HG02798 (cell line): ENCODE measurements at regions not wholly inside any gene's neighbourhood (a gene's known extent, or its start where the extent isn't known, plus 50 kb on each side); places are given as distances from the start of the nearest gene placed in this dataset.
"Not testable (repeated sequence)": the region's sequence is repeated elsewhere in the genome, so short reads cannot be mapped to it uniquely, and the experiment has no call there.

Source experiments
- ATAC-seq: cut with Tn5 transposase; IDR thresholded peaks from one replicate; pipeline ENCODE4 v1.9.1; 2021; ENCODE audit warnings: mild to moderate bottlenecking; ENCODE audit not compliant: unreplicated experiment, poor library complexity

GRCh38 chr12:47610686-47611252, 95.1 kb downstream of the RPAP3 start:
- no peak for ATAC-seq

GRCh38 chr12:47609806-47610205, 96.0 kb downstream of the RPAP3 start:
- no peak for ATAC-seq

GRCh38 chr12:47608671-47609070, 97.2 kb downstream of the RPAP3 start:
- not testable (repeated sequence) for ATAC-seq

- ATAC-seq = no peak
Observed at GRCh38 chr12:47604221-47604873, 101.5 kb downstream of the RPAP3 start.

GRCh38 chr12:47602949-47603558, 102.8 kb downstream of the RPAP3 start:
- no peak for ATAC-seq

- no peak for ATAC-seq
Observed at GRCh38 chr12:47602325-47602724, 103.5 kb downstream of the RPAP3 start.

GRCh38 chr12:47601071-47601470, 104.8 kb downstream of the RPAP3 start:
- no peak for ATAC-seq

GRCh38 chr12:47591795-47592194, 114.0 kb downstream of the RPAP3 start:
- ATAC-seq = no peak

- ATAC-seq = no peak
Observed at GRCh38 chr12:47591361-47591791, 114.5 kb downstream of the RPAP3 start.

GRCh38 chr12:47590771-47591360, 115.0 kb downstream of the RPAP3 start:
- no peak for ATAC-seq

- no peak for ATAC-seq
Observed at GRCh38 chr12:47586952-47587669, 118.7 kb downstream of the RPAP3 start.

GRCh38 chr12:47585507-47585906, 120.3 kb downstream of the RPAP3 start:
- no peak for ATAC-seq

GRCh38 chr12:47578836-47579235, 127.0 kb downstream of the RPAP3 start:
- ATAC-seq = no peak

GRCh38 chr12:47577206-47577989, 128.4 kb downstream of the RPAP3 start:
- ATAC-seq = no peak

GRCh38 chr12:47576289-47576945, 129.4 kb downstream of the RPAP3 start:
- ATAC-seq = no peak

- ATAC-seq = no peak
Observed at GRCh38 chr12:47574252-47575021, 131.4 kb downstream of the RPAP3 start.

- no peak for ATAC-seq
Observed at GRCh38 chr12:47573146-47573659, 132.6 kb downstream of the RPAP3 start.

GRCh38 chr12:47570151-47570550, 135.7 kb downstream of the RPAP3 start:
- no peak for ATAC-seq

GRCh38 chr12:47562201-47562600, 143.6 kb downstream of the RPAP3 start:
- ATAC-seq = no peak
